Mammary epithelial cell (primary cell): ENCODE measurements at regions not wholly inside any gene's neighbourhood (a gene's known extent, or its start where the extent isn't known, plus 50 kb on each side); places are given as distances from the start of the nearest gene placed in this dataset.

Experiments used
- EZH2 ChIP-seq: IDR thresholded peaks from 2 replicates; pipeline ENCODE4 v1.6.1; 2012; ENCODE audit warnings: low read length, inconsistent platforms, borderline replicate concordance
- TF ChIP-seq, protein P1 (sequence below), 2 donors: IDR thresholded peaks in 1 of 2; conservative IDR thresholded peaks in 1 of 2; 2 replicates each; pipeline ENCODE4 v1.5.1; 2011 to 2012; ENCODE audit warnings: inconsistent platforms in 2 of 2, low read length in 2 of 2, mild to moderate bottlenecking in 2 of 2, control low read depth in 1 of 2, low read depth in 1 of 2; ENCODE audit not compliant: insufficient read depth in 1 of 2; ENCODE audit errors: extremely low read depth in 1 of 2

DNA sequence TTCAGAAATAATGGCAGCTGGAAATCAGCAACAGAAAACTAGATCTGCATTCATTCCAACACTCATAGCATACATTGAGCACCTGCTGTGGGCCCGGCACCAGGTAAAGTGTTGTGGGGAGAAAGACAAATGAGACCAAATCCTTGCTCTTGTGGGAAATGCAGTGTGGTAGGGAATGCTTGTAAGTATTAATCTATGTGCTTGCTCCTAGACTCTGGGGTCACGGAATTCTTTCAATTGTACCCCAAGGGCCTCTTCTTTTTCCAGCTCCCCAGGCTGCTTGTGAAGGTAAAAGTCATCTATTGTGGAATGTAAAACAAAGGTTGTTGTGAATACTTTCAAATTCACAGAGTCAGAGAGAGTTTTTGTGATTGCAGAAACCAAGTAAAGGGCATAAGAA, 501.9 kb downstream of the CDK5RAP2 start:
- TF ChIP-seq, protein P1, sequence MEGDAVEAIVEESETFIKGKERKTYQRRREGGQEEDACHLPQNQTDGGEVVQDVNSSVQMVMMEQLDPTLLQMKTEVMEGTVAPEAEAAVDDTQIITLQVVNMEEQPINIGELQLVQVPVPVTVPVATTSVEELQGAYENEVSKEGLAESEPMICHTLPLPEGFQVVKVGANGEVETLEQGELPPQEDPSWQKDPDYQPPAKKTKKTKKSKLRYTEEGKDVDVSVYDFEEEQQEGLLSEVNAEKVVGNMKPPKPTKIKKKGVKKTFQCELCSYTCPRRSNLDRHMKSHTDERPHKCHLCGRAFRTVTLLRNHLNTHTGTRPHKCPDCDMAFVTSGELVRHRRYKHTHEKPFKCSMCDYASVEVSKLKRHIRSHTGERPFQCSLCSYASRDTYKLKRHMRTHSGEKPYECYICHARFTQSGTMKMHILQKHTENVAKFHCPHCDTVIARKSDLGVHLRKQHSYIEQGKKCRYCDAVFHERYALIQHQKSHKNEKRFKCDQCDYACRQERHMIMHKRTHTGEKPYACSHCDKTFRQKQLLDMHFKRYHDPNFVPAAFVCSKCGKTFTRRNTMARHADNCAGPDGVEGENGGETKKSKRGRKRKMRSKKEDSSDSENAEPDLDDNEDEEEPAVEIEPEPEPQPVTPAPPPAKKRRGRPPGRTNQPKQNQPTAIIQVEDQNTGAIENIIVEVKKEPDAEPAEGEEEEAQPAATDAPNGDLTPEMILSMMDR (conservative IDR thresholded peaks at IDR 0.05 in 1 of 2, IDR thresholded peaks at IDR 0.05 in 1 of 2; ENCODE audit: extremely low read depth in 1 of 2, insufficient read depth in 1 of 2, low read depth in 1 of 2, low read length in 2 of 2), result no peak
- no peak for TF ChIP-seq EZH2
